DOHH2 (cell line): ENCODE measurements at regions not wholly inside any gene's neighbourhood (a gene's known extent, or its start where the extent isn't known, plus 50 kb on each side); places are given as distances from the start of the nearest gene placed in this dataset.

Source experiments
- H3F3A ChIP-seq: fragments of 200-600 bp; sonication (generic), shearing (Covaris generic); 2 replicates; pipeline ENCODE4 v1.6.0; 2016; ENCODE audit warnings: antibody characterized with exemption, mild to moderate bottlenecking; ENCODE audit not compliant: control insufficient read depth, insufficient read depth
- H3K27ac ChIP-seq: fragments of 200-600 bp; sonication (generic); 2 replicates; pipeline ENCODE4 v1.5.1; 2014; ENCODE audit warnings: low read depth, mild to moderate bottlenecking, low read length, moderate library complexity
- H3K27me3 ChIP-seq: fragments of 200-600 bp; sonication (generic); 2 replicates; pipeline ENCODE4 v1.6.1; 2014; ENCODE audit warnings: mild to moderate bottlenecking, low read length, mixed read lengths; ENCODE audit not compliant: control insufficient read depth
- H3K36me3 ChIP-seq: fragments of 200-600 bp; sonication (generic); 2 replicates; pipeline ENCODE4 v1.6.1; 2014; ENCODE audit warnings: mild to moderate bottlenecking, low read length, moderate library complexity, mixed read lengths; ENCODE audit not compliant: control insufficient read depth
- H3K4me1 ChIP-seq: fragments of 200-600 bp; sonication (generic); 2 replicates; pipeline ENCODE4 v1.6.1; 2014; ENCODE audit warnings: mild to moderate bottlenecking, low read length, mixed read lengths; ENCODE audit not compliant: control insufficient read depth
- H3K4me2 ChIP-seq: fragments of 200-600 bp; sonication (generic); 2 replicates; pipeline ENCODE4 v1.6.0; 2014; ENCODE audit warnings: mild to moderate bottlenecking, low read length, moderate library complexity
- H3K4me3 ChIP-seq: fragments of 200-600 bp; sonication (generic); 2 replicates; pipeline ENCODE4 v1.5.1; 2014; ENCODE audit warnings: mild to moderate bottlenecking, low read length, mixed read lengths
- H3K79me2 ChIP-seq: fragments of 200-600 bp; sonication (generic); 2 replicates; pipeline ENCODE4 v1.6.1; 2014; ENCODE audit warnings: mild to moderate bottlenecking, low read length, mixed read lengths; ENCODE audit not compliant: control insufficient read depth
- H3K9me2 ChIP-seq: fragments of 200-600 bp; sonication (generic); replicated peaks from 2 replicates; pipeline ENCODE4 v1.6.1; 2014; ENCODE audit warnings: mild to moderate bottlenecking, low read length, mixed read lengths; ENCODE audit not compliant: control insufficient read depth
- H3K9me3 ChIP-seq: fragments of 200-600 bp; sonication (generic); 2 replicates; pipeline ENCODE4 v1.6.1; 2014; ENCODE audit warnings: antibody characterized with exemption, low read length, mixed read lengths; ENCODE audit not compliant: control insufficient read depth, insufficient read depth
- H4K20me1 ChIP-seq: fragments of 200-600 bp; sonication (generic); 2 replicates; pipeline ENCODE4 v1.6.0; 2014; ENCODE audit warnings: low read depth, mild to moderate bottlenecking, antibody characterized with exemption, low read length, moderate library complexity; ENCODE audit not compliant: control insufficient read depth, insufficient read depth
- CTCF ChIP-seq: fragments of 200-600 bp; sonication (generic); IDR thresholded peaks from one replicate; pipeline ENCODE4 v1.5.1; 2014; ENCODE audit warnings: antibody characterized with exemption, mild to moderate bottlenecking, low read depth, low read length; ENCODE audit not compliant: poor library complexity, severe bottlenecking
- EZH2phosphoT487 ChIP-seq: fragments of 200-600 bp; sonication (generic); IDR thresholded peaks from 2 replicates; pipeline ENCODE4 v1.6.1; 2017; ENCODE audit warnings: borderline replicate concordance, mild to moderate bottlenecking, antibody characterized with exemption, low read length, moderate library complexity, mixed read lengths

- Histone ChIP-seq H3K36me3 (no peaks in the 10 kb centered on the region), H3K9me3 (no peaks in the 10 kb centered on the region), H3K27ac (no peak overlapping the region), H3K4me2 (no peak overlapping the region), H3F3A (no peaks in the 10 kb centered on the region), H3K27me3 (no peaks in the 10 kb centered on the region), H3K79me2 (no peaks in the 10 kb centered on the region), H3K4me3 (no peak overlapping the region), H3K9me2 (no peaks in the 10 kb centered on the region), H4K20me1 (no peaks in the 10 kb centered on the region), H3K4me1 (no peaks in the 10 kb centered on the region)
- TF ChIP-seq EZH2phosphoT487 = no peak
- TF ChIP-seq CTCF = no peak
Observed at GRCh38 chr13:94952787-94953186, 240.4 kb upstream of the SOX21 start.

- Histone ChIP-seq H3F3A (no peaks in the 10 kb centered on the region), H3K27ac (no peak overlapping the region), H3K27me3 (no peaks in the 10 kb centered on the region), H3K9me3 (no peaks in the 10 kb centered on the region), H3K9me2 (no peaks in the 10 kb centered on the region), H3K4me1 (no peaks in the 10 kb centered on the region), H3K4me2 (no peak overlapping the region), H4K20me1 (no peaks in the 10 kb centered on the region), H3K36me3 (no peaks in the 10 kb centered on the region), H3K4me3 (no peak overlapping the region), H3K79me2 (no peaks in the 10 kb centered on the region)
- TF ChIP-seq EZH2phosphoT487 = no peak
Observed at GRCh38 chr13:94950303-94950702, 238.0 kb upstream of the SOX21 start.

GRCh38 chr13:94947965-94948371 lies 235.6 kb upstream of the SOX21 start:
- Histone ChIP-seq H3F3A (no peaks in the 10 kb centered on the region), H4K20me1 (no peaks in the 10 kb centered on the region), H3K36me3 (no peaks in the 10 kb centered on the region), H3K9me3 (no peaks in the 10 kb centered on the region), H3K4me1 (no peaks in the 10 kb centered on the region), H3K27ac (no peak overlapping the region), H3K9me2 (no peaks in the 10 kb centered on the region), H3K4me3 (no peak overlapping the region), H3K79me2 (no peaks in the 10 kb centered on the region), H3K27me3 (no peaks in the 10 kb centered on the region), H3K4me2 (no peak overlapping the region)
- no peak for TF ChIP-seq EZH2phosphoT487
- TF ChIP-seq CTCF = no peak

- Histone ChIP-seq H3K4me3 (no peak overlapping the region), H3K9me2 (no peaks in the 10 kb centered on the region), H3K27me3 (no peaks in the 10 kb centered on the region), H3K27ac (no peak overlapping the region), H3K4me1 (no peaks in the 10 kb centered on the region), H3K79me2 (no peaks in the 10 kb centered on the region), H3F3A (no peaks in the 10 kb centered on the region), H3K36me3 (no peaks in the 10 kb centered on the region), H4K20me1 (no peaks in the 10 kb centered on the region), H3K9me3 (no peaks in the 10 kb centered on the region), H3K4me2 (no peak overlapping the region)
- TF ChIP-seq EZH2phosphoT487 (no peak), CTCF (no peak)
Observed at GRCh38 chr13:94947392-94947791, 235.0 kb upstream of the SOX21 start.
